HG03175 (cell line): ENCODE measurements at regions not wholly inside any gene's neighbourhood (a gene's known extent, or its start where the extent isn't known, plus 50 kb on each side); places are given as distances from the start of the nearest gene placed in this dataset.
"Not testable (repeated sequence)": the region's sequence is repeated elsewhere in the genome, so short reads cannot be mapped to it uniquely, and the experiment has no call there.

Source experiments
- ATAC-seq: cut with Tn5 transposase; IDR thresholded peaks from one replicate; pipeline ENCODE4 v1.9.1; 2021; ENCODE audit warnings: mild to moderate bottlenecking, moderate library complexity; ENCODE audit not compliant: unreplicated experiment

GRCh38 chr4:156553659-156554058, 417.9 kb downstream of the PDGFC start:
- ATAC-seq, result no peak

- no peak for ATAC-seq
Observed at GRCh38 chr4:156547891-156548290, 423.7 kb downstream of the PDGFC start.

DNA sequence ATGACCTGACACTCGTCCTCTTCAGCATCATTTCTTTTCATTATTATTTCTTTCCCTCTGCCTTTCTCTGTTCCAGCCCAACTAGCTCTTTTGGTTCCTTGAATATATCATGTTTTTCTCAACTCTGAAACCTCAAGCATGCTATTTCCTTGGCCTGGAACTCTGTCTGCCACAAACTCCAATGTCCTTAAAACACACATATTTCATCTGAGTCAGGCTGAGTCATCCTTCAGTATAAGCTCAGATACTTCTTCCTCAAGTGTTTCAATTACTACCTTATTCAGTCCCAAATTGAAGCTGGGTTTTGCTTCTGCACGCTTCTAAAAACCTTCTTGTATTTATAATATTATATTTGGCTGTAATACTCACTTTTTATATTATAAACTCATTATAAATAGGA, 424.2 kb downstream of the PDGFC start:
- ATAC-seq, result no peak

- ATAC-seq, result no peak
Observed at GRCh38 chr4:156545003-156545785, 426.4 kb downstream of the PDGFC start.

GRCh38 chr4:156539376-156539775, 432.2 kb downstream of the PDGFC start:
- no peak for ATAC-seq

- no peak for ATAC-seq
Observed at GRCh38 chr4:156538651-156539257, 432.8 kb downstream of the PDGFC start.

DNA sequence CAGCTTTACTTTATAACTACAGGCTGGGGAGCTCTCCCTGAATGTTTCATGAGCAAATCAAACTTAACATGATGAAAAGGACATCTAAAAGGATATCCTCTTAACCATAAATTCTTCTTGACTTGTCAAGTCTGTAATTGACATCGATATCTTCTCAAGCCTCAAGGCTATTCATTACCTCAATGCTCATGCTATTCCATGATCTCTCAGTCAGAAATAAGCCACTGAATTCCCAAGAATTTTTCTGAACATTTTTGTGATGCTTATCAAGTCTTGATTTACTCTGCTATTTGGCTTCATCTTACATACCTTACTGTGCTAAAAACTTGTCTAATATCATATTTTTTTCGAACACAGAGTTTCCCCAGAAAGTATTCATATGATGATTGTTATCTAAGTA, 433.4 kb downstream of the PDGFC start:
- no peak for ATAC-seq

DNA sequence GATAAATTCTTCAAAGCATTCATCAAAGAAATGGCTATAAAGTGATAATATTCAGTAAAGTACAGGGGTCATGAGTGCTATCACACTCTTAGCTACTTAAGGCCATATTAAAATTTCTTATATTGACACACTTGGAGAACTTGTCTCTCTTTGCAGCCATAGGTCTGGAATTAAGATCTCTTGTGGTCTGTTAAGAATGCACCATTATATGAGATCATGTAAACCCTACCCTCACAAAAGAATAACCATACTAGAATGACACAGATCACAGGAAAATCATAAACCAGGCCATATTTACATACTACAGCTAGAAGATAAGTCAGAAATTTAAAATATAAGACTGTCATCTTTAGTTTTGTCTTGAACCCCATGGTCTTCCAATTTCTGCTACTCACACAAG, 434.3 kb downstream of the PDGFC start:
- ATAC-seq, result no peak

GRCh38 chr4:156536661-156537060, 434.9 kb downstream of the PDGFC start:
- no peak for ATAC-seq

GRCh38 chr4:156534205-156534604, 437.4 kb downstream of the PDGFC start:
- ATAC-seq, result no peak

- no peak for ATAC-seq
Observed at GRCh38 chr4:156528216-156528615, 443.4 kb downstream of the PDGFC start.

- ATAC-seq, result no peak
Observed at GRCh38 chr4:156527237-156527993, 444.2 kb downstream of the PDGFC start.

DNA sequence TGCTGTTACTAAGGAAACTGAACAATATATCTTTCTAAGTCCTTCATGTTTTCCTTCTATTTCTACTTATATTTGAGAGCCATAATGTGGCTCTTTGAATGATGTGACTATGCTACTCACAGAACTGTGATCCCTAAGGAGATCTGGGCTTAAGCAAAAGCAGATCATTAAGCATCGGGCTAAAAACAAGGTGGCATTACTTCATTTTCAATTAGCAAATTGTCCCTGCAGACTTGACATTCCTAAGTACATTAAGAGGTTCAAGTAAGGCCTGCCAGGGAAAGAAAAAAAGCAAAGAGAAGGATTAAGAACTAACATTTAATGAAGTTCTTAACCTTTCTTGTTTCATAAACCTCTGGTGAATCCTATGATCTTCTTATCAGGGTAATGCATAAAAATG, 447.6 kb downstream of the PDGFC start:
- ATAC-seq, result no peak

DNA sequence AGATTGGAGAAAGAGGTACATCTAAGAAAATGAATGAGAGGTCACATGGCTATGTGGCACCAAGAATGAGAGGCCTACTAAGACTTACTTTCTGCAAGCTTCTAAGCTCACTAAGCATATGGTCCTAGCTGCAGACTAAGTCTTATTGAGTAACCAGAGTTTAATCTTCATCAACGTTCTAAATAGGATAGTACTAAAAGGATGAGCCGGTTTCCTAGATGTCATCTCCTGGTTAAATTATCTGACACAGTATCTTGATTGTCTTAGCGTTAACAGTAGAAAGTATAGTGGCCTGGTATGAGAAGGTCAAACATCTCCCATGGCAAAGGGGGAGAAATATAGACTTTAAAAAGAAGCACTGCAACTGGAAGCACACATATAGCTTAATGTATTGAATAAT, 448.1 kb downstream of the PDGFC start:
- ATAC-seq, result no peak

DNA sequence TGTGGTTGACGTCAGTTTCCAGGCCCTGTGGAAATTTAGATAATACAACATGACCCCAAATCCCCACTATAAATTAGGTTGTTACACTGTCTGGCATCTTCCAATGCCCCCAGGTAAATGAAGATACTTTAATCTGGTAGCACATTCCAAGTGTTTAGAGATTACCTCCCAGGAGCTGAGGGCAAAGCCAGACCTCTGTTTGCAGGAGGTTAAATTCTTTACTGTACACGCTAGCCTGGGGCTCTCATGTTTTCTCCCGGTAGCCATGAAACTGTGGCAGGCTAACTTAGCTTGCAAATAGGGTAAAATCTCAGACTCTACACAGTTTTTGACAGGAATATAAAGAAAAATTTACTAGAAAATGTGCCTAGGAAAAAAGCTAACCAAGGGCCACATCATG, 450.0 kb downstream of the PDGFC start:
- no peak for ATAC-seq

- no peak for ATAC-seq
Observed at GRCh38 chr4:156517956-156518355, 453.6 kb downstream of the PDGFC start.

DNA sequence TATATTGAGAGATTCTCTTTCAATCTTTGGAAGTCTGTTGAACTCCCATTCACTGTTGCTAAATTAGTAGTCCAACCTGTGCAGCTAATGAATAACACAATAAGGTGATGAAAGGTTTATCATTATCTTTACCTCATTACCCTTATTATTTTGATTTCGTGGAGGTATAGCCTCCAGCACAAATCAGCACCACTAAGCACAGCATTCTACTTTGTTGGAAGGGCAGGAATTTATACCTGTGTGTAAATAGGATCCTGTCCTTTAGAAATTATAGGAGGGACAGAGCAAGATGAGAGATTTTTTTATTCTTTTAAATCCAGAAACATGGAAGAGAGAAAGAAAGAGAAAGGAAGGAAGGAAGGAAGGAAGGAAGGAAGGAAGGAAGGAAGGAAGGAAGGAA, 454.1 kb downstream of the PDGFC start:
- no peak for ATAC-seq

DNA sequence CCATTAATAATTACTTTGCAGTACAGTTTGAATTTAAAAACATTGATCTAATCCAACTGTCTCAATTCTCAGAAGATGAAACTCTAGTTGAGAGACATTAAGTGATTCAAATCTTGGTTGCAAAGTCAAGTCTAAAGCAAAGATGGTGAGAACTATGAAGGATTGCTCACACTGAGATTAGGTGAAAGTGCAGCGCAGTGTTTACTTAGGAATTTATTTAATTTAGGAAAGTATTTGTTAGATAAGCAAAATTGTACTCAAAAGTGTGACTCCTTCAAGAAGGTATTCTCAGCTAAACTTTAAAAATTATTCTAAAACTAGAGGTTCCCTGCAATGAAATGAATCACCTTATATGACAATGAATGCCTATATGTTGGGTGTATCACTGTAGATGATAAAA, 454.9 kb downstream of the PDGFC start:
- ATAC-seq, result no peak

- no peak for ATAC-seq
Observed at GRCh38 chr4:156515295-156515694, 456.3 kb downstream of the PDGFC start.

GRCh38 chr4:156512622-156513021, 459.0 kb downstream of the PDGFC start:
- ATAC-seq, result no peak

DNA sequence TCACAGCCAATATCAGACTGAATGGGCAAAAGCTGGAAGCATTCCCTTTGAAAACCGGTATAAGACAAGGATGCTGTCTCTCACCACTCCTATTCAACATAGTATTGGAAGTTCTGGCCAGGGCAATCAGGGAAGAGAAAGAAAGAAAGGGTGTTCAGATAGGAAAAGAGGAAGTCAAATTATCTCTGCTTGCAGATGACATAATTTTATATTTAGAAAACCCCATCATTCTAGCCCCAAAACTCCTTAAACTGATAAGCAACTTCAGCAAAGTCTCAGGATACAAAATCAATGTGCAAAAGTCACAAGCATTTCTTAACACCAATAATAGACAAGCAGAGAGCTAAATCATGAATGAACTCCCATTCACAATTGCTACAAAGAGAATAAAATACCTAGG, 461.7 kb downstream of the PDGFC start:
- ATAC-seq, result not testable (repeated sequence)

DNA sequence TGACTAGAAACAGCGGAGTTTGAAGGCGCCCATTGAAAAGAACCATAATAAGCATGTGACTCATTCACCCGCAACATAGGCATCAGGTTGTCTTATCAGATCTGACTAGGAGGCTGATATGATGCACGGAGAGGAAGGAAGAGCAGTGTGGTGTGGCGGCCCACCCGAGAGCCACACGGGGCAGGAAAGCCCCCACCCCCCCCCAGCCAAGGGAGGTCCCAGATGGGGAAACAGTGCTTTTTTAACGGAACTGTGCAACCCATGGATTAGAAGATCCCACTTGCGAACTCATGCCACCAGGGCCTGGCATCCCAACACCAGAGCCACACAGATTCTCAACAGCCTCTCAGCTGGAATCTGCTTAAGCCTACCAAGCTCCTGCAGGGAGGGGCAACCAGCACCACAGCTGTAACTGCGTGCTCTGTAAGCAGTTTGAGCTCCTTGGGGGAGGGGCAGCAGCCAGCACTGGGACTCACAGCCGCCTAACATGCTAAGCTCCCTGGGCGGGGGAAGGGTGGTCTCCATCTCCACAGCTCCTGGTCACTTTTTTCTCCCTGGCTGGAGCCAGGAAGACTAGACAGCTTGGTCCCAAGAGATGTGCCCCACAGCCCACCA, 466.2 kb downstream of the PDGFC start:
- no peak for ATAC-seq
